ENCODE measurements at regions not wholly inside any gene's neighbourhood (a gene's known extent, or its start where the extent isn't known, plus 50 kb on each side); places are given as distances from the start of the nearest gene placed in this dataset.
"Not testable (repeated sequence)": the region's sequence is repeated elsewhere in the genome, so short reads cannot be mapped to it uniquely, and the experiment has no call there.

DNA sequence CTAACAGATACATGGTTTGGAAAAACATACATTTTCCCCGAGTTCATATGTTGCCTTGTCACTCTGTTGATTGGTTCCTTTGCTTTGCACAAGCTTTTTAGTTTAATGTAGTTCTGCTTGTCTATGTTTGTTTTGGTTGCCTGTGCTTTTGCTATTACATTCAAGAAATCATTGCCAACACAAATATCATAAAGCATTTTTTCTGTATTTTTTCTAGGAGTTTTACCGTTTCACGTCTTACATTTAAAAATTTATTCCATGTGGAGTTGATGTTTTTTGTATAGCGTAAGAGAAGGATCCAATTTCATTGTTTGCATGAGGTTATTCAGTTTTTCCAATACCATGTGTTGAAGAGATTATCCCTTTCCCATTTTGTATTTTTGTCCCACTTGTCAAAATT, 941.9 kb upstream of the ADAMTS5 start:
- not testable (repeated sequence) for H3K27ac Mint-ChIP-seq; H3K36me3 Mint-ChIP-seq; DNase-seq (ENCODE audit: low spot score in 2 of 2)

DNA sequence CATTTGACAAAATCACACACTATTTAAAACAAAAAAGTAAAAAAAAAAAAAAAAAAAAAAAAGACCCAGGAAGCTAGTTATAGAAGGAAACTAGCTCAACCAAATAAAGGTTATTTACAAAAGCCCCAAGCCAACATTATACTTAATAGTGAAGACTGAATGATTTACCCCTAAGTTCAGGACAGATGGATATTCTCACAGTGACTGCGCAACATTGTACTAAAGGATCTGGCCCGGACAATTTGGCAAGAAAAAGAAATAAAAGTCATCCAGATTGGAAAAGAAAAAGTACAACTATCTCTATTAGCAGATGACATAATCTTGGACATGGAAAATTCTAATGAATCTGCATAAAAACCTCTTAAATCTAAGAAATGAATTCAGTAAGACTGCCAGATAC, 936.0 kb upstream of the ADAMTS5 start:
- not testable (repeated sequence) for H3K36me3 Mint-ChIP-seq; ATAC-seq; H3K27ac Mint-ChIP-seq; DNase-seq (ENCODE audit: low spot score in 2 of 2); H3K9me3 Mint-ChIP-seq

More for the DNA sequence above, 941.9 kb upstream of the ADAMTS5 start:
- H3K9me3 Mint-ChIP-seq, ATAC-seq: not testable (repeated sequence)

DNA sequence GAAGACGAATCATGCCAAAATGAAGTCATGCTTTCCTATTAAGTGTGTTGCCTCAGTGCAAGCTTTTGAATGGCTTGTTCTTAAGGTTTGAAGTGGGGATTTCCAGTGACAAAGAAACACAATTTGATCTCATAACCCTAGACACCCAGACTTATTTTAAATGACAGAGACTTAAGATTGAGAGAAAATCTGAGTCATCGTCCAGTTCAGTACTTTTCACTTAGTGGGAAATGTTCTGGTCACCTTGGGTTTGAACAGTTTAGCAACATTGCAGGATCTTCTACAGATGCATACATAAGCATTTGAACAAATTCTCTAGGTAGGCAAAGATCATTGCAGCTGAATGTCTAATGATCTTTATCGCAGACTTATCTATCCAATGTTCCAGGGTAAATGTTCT, 926.7 kb upstream of the ADAMTS5 start:
- not testable (repeated sequence) for H3K36me3 Mint-ChIP-seq; DNase-seq (ENCODE audit: low spot score in 2 of 2); H3K9me3 Mint-ChIP-seq; H3K27ac Mint-ChIP-seq; ATAC-seq

DNA sequence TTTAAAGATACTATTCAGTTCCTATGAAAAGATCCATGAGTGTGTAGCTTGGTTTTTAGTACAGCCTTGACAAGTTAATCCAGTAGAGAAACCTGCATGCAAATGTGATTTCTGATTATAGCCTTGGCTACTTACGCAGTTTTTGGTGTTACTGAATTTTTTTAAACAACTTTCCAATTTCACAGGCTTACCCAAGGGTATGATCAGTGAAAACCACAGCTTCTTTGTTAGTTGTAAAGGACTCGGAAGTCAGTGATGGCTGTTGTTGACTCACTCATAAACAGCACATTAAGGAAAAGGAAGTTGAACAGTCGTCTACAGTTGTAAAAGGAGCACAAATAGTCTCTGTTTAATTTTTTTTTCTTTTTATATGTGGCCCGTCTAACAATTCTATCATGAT, 924.6 kb upstream of the ADAMTS5 start:
- not testable (repeated sequence) for H3K27ac Mint-ChIP-seq, H3K36me3 Mint-ChIP-seq

DNA sequence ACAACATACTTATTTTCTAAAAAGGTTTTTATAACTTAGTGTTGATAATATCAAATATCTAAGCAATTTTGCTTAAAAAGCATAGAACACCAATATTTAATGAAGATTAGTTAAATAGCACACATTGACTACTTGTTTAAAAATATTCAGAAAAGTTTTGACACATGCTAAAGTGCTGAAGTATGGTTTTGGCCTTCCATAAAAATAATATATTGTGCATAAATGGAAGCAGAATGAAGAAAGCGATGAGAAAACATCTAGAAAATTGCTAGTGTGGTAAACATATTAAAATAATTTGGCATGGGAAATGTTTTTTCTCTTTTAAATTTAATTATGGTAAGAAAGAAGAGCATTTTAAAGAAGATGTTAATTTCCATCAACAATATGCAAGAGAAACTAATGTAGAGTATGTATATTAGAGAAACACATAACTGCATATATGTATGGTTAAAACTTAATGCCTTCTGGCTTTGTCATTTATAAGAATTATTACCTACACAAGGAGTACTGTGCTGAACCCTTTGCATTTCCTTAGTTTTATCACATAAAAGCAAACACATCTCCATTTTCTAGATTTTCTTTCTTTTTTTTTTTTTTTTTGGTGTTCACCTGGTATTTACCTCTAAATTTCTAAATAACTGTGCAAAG, 921.0 kb upstream of the ADAMTS5 start:
- ATAC-seq; H3K36me3 Mint-ChIP-seq; H3K27ac Mint-ChIP-seq; DNase-seq (ENCODE audit: low spot score in 2 of 2); H3K9me3 Mint-ChIP-seq: not testable (repeated sequence)

More for the DNA sequence above, 924.6 kb upstream of the ADAMTS5 start:
- not testable (repeated sequence) for H3K9me3 Mint-ChIP-seq; ATAC-seq; DNase-seq (ENCODE audit: low spot score in 2 of 2)

DNA sequence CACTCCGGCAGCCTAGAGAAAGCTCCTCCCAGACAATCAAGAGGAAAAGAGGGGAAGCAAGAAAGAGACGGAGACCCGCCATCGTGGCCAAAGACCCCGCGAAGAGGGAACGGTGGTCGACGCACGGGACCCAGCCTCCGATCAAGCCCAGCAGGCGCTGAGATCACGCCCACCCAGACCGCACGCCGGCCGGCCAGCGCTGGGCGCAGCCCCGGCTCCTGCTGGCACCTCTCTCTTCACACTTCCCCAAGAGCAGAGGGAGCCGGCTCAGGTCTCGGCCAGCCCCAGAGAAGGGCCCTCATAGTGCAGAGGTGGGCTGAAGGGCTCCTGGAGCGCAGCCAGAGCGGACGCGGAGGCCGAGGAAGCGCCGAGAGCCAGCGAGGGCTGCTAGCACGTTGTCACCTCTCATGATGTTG, 918.4 kb upstream of the ADAMTS5 start:
- no peak for ATAC-seq
- H3K36me3 Mint-ChIP-seq, result no peaks in the 10 kb centered on the region
- H3K9me3 Mint-ChIP-seq, result peaks cover 0 to 6% of the 10 kb centered on the region in 2 donors
- no peak overlapping the region for H3K27ac Mint-ChIP-seq
- no peak for DNase-seq (ENCODE audit: low spot score in 2 of 2)

DNA sequence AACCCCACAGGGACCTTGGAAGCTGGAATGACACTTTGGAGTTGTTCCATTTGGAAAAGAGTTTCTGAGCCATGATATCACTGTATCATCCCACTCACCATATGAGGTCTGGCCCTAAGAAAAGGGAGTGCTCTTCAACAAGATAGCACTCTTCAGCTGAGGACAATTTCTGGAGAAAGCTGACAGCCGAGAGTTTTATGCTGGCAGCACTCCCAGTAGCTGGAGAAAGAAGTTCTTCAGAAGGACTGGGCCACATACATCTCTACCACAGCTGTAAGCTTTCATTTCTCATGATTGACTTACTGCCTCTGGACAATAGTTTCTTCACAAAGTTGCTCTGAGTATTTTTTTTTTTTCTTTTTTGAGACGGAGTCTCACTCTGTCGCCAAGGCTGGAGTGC, 914.4 kb upstream of the ADAMTS5 start:
- not testable (repeated sequence) for H3K27ac Mint-ChIP-seq; DNase-seq (ENCODE audit: low spot score in 2 of 2); H3K36me3 Mint-ChIP-seq; ATAC-seq; H3K9me3 Mint-ChIP-seq

DNA sequence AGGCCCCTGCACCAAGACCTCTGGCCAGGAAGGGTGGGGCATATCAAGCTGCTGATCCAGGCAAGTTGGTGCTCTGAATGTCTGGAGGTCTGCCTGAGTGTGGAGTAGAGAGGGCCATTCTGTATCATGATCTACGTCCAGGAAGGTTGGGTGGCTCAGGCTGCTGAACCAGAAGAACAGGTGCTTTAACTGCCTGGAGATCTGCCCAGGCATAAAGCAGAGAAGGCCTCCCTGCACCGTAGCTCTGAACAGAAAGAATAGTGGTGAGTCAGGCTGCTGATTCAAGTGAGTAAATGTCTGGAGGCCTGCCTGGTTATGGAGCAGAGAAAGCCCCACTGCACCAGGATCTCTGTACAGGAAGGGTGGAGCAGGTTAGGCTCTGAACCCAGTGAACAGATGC, 905.5 kb upstream of the ADAMTS5 start:
- H3K27ac Mint-ChIP-seq; DNase-seq (ENCODE audit: low spot score in 2 of 2); ATAC-seq: not testable (repeated sequence)
- Mint-ChIP-seq H3K9me3 (peaks cover 7 to 21% of the 10 kb centered on the region in 2 donors), H3K36me3 (peaks cover 14 to 16% of the 10 kb centered on the region in 2 donors)

DNA sequence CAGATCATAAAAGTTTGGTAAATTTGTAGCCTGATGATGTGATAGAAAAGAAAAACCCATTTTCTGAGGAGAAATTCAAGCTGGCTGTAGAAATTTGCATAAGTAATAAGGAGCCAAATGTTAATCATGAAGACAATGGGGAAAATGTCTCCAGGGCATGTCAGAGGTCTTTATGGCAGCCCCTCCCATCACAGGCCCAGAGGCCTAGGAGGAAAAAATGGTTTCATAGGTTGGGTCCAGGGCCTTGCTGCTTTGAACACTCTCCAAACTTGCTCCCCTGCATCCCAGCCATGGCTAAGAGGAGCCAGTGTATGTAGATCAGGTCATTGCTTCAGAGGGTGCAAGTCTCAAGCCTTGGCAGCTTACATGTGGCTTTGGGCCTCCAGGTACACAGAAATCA, 903.9 kb upstream of the ADAMTS5 start:
- peaks cover 12 to 27% of the 10 kb centered on the region in 2 donors for H3K9me3 Mint-ChIP-seq
- DNase-seq (ENCODE audit: low spot score in 2 of 2); ATAC-seq; H3K27ac Mint-ChIP-seq: not testable (repeated sequence)
- peaks cover 14 to 16% of the 10 kb centered on the region in 2 donors for H3K36me3 Mint-ChIP-seq

DNA sequence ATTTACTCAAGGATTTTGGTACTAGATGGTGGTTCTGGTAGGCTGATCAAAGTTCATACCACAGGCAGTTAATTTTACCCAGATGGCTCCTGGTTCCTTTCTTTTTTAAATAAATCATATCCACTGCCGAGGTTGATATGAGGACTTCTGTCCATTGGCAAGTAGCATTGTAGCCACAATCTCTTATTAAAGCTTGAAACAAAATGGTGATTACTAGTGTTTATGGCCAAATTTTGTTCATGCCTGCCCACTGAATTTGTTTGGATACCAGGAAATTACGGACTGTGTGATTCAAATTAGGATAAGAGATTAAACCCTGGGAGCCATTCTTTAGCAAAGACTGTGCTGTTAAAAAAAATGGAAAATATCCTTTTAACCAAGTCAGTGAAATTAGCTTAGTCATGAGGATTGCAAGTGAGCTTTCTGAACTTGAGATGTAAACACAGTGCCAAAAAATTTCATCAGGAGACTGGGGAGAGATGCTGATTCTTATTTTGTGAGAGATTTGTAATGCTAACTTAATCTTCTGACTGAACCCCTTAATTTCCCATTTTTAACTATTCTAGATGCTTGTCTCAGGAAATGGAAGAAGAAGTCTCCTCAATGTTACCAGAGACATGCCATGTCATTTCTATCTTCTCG, 893.5 kb upstream of the ADAMTS5 start:
- not testable (repeated sequence) for H3K27ac Mint-ChIP-seq, ATAC-seq

DNA sequence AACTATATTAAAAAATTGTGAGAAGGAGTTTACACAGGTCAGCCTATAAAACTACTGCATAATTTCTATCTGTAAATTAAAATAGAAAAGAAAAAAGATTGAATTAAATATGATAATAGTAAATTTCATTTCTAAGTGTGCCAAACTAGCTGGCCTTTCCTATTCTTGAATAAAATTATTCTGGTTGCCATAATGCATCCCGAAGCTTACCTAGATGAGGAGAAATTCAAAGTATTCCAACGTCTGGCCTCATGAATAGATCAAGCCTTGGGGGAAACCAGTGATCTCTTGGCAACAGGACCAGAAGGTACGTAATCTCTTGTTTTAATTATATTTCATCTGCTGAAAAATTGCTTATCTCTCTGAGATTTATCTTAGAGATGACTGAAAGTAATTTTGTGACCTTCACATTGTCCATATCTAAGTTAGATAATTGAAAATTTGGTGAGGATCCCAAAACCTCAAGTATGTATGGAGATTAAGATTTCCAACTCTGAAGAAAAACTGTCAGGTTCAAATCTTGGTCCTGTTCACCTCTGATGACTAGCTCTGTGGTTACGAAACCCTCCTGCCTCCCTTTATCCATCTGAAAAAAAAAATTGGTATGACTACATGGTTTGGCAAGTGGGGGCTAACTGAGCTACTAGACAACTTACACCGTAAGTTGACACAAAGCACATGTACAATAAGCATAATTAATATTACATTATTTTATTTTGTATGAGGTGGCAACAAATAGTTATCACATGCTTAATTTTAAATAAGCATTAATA, 891.4 kb upstream of the ADAMTS5 start:
- H3K9me3 Mint-ChIP-seq; H3K27ac Mint-ChIP-seq; ATAC-seq; H3K36me3 Mint-ChIP-seq; DNase-seq (ENCODE audit: low spot score in 2 of 2): not testable (repeated sequence)

More for the DNA sequence above, 893.5 kb upstream of the ADAMTS5 start:
- not testable (repeated sequence) for DNase-seq (ENCODE audit: low spot score in 2 of 2); H3K9me3 Mint-ChIP-seq; H3K36me3 Mint-ChIP-seq

DNA sequence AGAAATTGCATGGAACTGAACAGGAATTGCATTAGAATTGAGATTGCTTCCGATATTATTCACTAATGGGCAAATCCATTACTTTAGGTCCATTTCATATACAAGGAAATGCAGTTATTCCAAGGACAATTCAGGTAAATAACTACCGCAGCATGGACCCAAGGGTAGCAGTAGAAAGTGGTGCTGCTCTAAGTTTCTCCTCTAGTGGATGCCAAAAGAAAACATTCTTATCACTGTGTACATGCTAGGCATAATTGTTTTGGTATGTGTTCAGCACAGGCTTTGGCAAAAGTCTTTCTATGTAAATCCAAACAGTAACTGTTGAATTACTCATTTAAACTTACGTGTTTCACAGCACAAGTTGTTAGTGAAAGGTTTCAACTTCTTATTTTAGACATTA, 890.1 kb upstream of the ADAMTS5 start:
- not testable (repeated sequence) for H3K9me3 Mint-ChIP-seq; H3K27ac Mint-ChIP-seq; ATAC-seq; H3K36me3 Mint-ChIP-seq; DNase-seq (ENCODE audit: low spot score in 2 of 2)

DNA sequence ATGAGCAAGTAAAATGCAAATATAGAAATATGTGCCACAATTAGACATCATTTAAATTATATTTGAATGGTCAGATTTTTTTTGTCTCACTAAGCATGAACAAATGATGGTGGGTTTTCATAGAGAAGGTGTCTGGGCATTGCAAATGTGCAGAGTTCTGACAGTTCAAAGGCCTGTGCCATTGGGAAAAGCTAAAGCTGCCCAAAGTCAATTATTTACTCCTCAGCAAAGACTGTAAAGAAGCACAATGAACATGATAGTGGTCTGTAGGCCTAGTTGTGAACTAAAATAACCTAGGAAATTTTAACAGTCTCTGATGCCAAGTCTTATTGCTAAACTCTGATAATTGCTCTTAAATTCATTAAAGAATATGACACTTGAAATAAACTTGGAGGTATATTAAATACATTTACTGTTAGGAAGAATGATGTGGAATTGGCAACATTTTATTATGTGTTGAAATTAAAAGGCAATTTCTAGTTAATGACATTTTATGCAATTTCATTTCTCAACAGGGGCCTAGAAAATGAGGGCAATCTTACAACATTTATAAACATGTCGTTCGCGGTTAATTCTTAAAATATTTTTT, 874.3 kb upstream of the ADAMTS5 start:
- DNase-seq (ENCODE audit: low spot score in 2 of 2), result no peak
- no peak for ATAC-seq
- Mint-ChIP-seq H3K27ac (no peak overlapping the region), H3K9me3 (peaks cover 5 to 7% of the 10 kb centered on the region in 2 donors), H3K36me3 (no peaks in the 10 kb centered on the region)

DNA sequence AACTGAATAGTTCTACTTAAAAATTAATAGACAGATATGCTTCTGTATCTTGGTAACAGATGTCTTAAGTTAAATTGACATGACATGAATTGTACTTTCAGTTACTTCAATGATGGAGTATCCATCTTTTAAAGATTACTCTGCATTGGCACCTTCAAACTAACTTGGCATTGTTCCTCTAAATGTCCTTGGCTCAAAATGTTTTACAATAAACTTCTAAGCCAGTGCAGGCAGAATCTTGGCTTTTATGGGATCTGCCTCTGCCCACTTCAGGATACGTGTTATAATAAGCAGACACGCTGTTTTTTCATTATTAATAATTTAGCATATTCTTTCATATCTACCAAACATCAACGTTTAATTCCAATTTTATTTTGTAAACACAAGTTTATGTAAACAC, 873.4 kb upstream of the ADAMTS5 start:
- no peak overlapping the region for H3K27ac Mint-ChIP-seq
- H3K36me3 Mint-ChIP-seq, result no peaks in the 10 kb centered on the region
- H3K9me3 Mint-ChIP-seq, result peaks cover 5 to 7% of the 10 kb centered on the region in 2 donors
- ATAC-seq, result no peak
- no peak for DNase-seq (ENCODE audit: low spot score in 2 of 2)

DNA sequence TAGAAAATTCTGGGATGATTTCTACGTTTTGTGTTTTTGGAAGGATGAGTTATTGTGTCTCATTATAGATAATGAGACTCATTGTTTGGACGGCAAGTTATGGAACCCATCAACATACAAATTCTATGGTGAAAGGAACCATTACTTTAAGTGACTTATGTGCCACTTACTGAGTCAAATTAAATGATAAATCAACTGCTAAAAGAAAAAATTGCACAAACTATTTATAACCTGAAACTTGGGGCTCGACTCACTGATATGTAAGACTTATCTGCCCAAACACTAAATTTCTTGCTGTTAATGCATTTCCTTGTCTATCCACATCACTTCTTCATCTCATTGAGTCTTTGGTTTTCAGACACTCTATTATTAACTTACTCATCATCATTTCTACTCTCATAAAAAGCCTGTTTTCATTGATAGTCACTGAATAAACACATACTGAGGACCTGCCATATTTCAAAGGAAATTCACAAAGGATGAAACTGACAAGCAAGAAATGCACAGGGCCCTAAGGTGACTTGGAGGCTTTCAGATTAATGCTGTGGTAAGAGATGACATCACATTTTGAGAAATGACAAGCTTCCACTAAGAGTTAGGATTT, 872.7 kb upstream of the ADAMTS5 start:
- no peak overlapping the region for H3K27ac Mint-ChIP-seq
- no peak for ATAC-seq
- no peak for DNase-seq (ENCODE audit: low spot score in 2 of 2)
- H3K9me3 Mint-ChIP-seq, result peaks cover 5 to 7% of the 10 kb centered on the region in 2 donors
- H3K36me3 Mint-ChIP-seq, result no peaks in the 10 kb centered on the region

DNA sequence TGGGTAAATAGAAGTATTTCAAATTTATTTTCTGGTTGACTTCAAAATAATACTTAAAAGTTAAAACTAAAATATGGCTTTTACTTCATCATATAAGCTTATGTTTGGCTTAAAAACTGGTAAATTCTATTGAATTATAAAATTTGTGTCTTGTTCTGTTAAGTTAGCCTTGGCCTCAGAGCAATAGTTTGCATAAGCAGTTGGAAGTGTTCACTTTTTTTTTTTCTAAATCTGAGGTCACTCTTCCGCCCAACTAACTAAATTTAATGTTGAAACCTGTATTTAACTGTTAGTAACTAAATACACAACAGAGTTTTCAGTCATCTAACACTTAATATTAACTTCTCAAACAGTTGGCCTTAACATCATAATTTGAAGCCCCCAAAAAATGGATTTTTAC, 871.7 kb upstream of the ADAMTS5 start:
- Mint-ChIP-seq H3K27ac (no peak overlapping the region), H3K36me3 (no peaks in the 10 kb centered on the region), H3K9me3 (peaks cover 4 to 11% of the 10 kb centered on the region in 2 donors)
- no peak for ATAC-seq
- DNase-seq (ENCODE audit: low spot score in 2 of 2), result no peak

DNA sequence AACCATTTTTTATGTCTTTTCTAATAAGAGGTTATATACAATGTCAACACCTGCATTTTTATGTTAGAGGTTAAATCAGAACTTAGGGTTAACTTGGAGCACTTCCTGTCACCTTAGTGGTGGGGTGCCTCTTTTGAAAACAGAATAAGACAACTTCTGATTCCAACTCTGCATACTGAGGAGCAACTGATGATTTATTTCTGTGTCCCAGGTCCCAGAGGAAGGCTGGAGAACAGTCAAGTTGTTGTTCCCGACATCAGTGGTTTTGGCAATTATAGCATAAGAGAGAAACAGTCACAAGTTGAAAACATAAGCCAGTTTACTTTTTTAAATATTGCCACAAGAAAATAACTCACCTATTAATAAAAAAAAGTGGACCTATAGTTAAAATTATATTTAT, 871.0 kb upstream of the ADAMTS5 start:
- H3K9me3 Mint-ChIP-seq, result peaks cover 0 to 8% of the 10 kb centered on the region in 2 donors
- ATAC-seq (no peak), DNase-seq (ENCODE audit: low spot score in 2 of 2) (no peak)

More for the DNA sequence above, 871.0 kb upstream of the ADAMTS5 start:
- no peak overlapping the region for H3K27ac Mint-ChIP-seq
- H3K36me3 Mint-ChIP-seq, result no peaks in the 10 kb centered on the region

All from activated naive CD4-positive, alpha-beta T cell treated with anti-CD3 and anti-CD28 coated beads, Interleukin-2, amount 50 U/mL, for 72 hours (primary cell).